ENCODE measurements at regions not wholly inside any gene's neighbourhood (a gene's known extent, or its start where the extent isn't known, plus 50 kb on each side); places are given as distances from the start of the nearest gene placed in this dataset.

GRCh38 chr11:128053981-128054931 is 533.1 kb downstream of the ETS1 start:
- no peak for TF ChIP-seq CTCF (conservative IDR thresholded peaks at IDR 0.05; ENCODE audit: low read length)
- DNase-seq (ENCODE audit: low read depth) = peak; percentile 78
- H3K4me3 ChIP-seq (ENCODE audit: low read length) = no peak overlapping the region

GRCh38 chr11:128052912-128053641 is 534.3 kb downstream of the ETS1 start:
- peak; percentile 89 for DNase-seq (ENCODE audit: low read depth)

GRCh38 chr11:128048121-128048520 is 539.2 kb downstream of the ETS1 start:
- no peak overlapping the region for H3K4me3 ChIP-seq (ENCODE audit: low read length)
- DNase-seq (ENCODE audit: low read depth) = no peak
- no peak for TF ChIP-seq CTCF (conservative IDR thresholded peaks at IDR 0.05; ENCODE audit: low read length)

More at GRCh38 chr11:128052912-128053641, 534.3 kb downstream of the ETS1 start:
- no peak overlapping the region for H3K4me3 ChIP-seq (ENCODE audit: low read length)
- no peak for TF ChIP-seq CTCF (conservative IDR thresholded peaks at IDR 0.05; ENCODE audit: low read length)

- no peak for TF ChIP-seq CTCF (conservative IDR thresholded peaks at IDR 0.05; ENCODE audit: low read length)
- DNase-seq (ENCODE audit: low read depth) = no peak
- no peak overlapping the region for H3K4me3 ChIP-seq (ENCODE audit: low read length)
Observed at GRCh38 chr11:128047026-128047425, 540.3 kb downstream of the ETS1 start.

- DNase-seq (ENCODE audit: low read depth) = no peak
- H3K4me3 ChIP-seq (ENCODE audit: low read length) = no peak overlapping the region
- TF ChIP-seq CTCF (conservative IDR thresholded peaks at IDR 0.05; ENCODE audit: low read length) = no peak
Observed at GRCh38 chr11:128046213-128046612, 541.1 kb downstream of the ETS1 start.

GRCh38 chr11:128045094-128045725 is 542.1 kb downstream of the ETS1 start:
- H3K4me3 ChIP-seq (ENCODE audit: low read length) = no peak overlapping the region
- DNase-seq (ENCODE audit: low read depth) = peak; percentile 67
- TF ChIP-seq CTCF (conservative IDR thresholded peaks at IDR 0.05; ENCODE audit: low read length) = no peak
